Amygdala (tissue), 56 donors: ENCODE measurements at regions not wholly inside any gene's neighbourhood (a gene's known extent, or its start where the extent isn't known, plus 50 kb on each side); places are given as distances from the start of the nearest gene placed in this dataset.
"Not testable (repeated sequence)": the region's sequence is repeated elsewhere in the genome, so short reads cannot be mapped to it uniquely, and the experiment has no call there.

Experiments used
- DNase-seq, 56 donors: peaks; one replicate each; lab custom pipeline; 2025; lab: John Stamatoyannopoulos, UW

DNA sequence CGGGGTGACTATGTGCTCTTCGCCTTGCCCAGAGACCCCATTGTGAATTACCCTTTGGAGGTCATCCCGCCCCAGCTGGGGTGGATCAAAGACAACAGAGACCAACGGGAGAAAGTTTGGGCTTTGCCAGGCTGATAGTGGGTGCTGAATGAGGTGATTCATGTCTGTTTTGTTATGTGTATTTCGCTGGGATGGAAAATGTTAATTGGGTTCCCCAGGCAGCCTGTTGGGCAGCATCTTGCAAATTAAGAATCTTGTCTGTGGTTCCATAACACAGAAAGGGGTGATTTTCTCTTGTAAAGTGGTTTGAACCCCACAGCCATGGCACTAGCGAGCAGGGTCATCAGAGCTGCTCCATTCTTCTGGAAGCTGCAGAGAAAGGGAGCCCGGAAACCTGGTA is 63.1 kb upstream of the UNC93A start:
- no peak for DNase-seq

DNA sequence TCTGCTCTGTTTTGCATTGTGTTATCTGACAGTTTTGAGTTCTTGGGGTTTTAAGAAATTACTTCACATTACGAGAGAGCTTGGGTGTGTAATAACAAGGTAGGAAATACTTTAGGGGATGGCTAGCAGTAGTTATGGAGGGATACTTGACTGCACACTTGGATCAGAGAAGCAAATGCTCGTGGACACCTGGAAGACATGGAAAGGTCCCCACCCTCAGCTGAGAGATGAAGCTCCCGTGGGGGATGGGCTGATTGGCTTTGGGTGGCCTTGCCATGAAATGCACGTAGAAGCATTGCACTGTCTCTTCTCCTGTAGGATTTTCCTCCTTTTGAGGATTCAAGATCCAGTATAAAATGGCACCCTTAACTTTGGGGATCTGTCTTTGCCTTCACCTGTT is 61.5 kb upstream of the UNC93A start:
- no peak for DNase-seq

DNA sequence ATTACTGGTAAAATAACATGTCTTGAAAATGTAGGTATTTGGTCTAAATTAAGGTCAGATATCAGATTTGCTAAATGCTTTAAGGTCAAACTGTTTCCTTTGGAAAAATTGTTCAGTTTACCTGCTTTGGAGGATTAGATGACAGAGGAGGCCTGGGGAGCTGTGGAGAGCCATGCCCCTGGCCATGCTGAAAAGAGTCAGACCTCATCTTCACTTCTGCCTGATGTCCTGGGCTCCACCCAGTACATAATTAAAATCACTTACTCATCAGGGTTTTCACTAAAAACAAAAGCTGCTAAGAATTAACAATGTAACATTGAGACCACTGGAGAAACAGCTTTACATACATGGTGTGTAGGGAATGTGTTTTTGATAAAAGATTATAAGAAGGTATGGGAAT is 60.8 kb upstream of the UNC93A start:
- DNase-seq, result no peak

DNA sequence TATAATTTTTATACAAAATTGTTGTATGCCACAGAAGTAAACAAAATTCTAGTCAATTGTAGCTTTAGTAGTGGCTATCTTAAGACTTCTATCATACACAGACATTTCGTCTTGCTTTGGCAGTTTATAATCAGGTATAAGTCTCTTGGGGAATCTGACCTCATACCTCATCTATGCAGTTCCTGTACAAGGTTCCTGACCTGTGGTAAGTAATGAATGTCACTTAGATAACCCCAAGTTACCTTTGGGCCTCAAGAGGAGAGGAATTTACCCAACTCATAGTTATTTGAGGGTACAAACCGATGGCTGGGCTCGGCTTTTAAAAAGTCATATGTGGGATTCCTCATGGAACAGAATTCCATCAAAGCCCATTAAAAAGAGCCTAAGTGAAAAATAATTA is 58.8 kb upstream of the UNC93A start:
- no peak for DNase-seq

DNA sequence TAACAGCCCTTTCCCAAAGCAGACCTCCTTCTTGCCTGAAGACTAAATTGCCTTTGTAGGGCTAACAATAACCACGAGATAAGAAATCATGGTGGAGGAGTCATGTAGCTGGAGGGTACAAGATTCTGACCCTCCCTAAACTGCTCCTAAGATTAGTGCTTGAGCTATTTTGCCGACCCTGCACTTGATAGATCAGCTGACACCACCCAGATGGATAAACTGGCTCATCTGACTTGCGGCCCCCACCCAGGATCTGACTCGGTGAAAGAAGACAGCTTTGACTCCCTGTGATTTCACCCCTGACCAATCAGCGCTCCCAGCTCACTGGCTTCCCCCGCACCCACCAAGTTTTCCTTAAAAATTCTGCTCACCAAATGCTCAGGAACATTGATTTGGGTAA is 57.6 kb upstream of the UNC93A start:
- DNase-seq, result no peak

DNA sequence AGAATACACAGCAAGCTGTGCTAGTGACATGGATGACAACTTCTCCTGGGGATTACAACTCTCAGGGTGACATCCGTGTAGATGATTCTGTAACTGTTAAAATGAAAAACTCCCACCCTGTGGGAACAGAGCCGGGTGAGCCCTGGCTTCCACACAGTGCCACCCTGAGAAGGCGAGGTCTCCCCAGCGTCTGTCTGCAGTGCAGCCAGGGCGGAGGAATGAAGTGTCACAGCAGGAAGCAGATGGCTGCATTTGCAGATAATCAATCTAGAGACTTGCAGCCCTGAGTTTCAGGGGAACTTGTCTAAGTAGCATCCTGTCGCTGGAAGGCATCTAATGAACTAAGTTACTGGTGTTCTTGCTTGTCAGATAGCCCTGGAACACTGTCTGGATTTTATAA is 56.5 kb upstream of the UNC93A start:
- not testable (repeated sequence) for DNase-seq

DNA sequence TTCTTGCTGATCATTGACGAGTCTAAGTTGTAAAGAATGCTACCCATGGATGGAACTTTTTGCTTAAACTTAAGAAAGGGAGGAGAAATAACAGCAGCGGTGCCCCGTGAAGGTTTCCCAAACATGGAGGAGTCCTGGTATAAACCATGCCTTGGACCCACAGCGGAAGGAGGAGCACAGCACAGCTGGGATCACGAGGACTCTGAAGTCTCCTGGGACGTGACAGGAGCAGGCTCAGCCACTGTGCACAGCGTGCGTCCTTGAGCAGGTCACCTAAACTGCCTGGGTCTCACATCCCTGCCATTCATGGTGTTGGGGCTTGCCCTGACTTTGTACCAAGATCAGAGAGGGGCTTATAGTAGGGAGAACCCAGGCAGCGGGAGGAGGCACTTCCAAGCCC is 56.1 kb upstream of the UNC93A start:
- no peak for DNase-seq

DNA sequence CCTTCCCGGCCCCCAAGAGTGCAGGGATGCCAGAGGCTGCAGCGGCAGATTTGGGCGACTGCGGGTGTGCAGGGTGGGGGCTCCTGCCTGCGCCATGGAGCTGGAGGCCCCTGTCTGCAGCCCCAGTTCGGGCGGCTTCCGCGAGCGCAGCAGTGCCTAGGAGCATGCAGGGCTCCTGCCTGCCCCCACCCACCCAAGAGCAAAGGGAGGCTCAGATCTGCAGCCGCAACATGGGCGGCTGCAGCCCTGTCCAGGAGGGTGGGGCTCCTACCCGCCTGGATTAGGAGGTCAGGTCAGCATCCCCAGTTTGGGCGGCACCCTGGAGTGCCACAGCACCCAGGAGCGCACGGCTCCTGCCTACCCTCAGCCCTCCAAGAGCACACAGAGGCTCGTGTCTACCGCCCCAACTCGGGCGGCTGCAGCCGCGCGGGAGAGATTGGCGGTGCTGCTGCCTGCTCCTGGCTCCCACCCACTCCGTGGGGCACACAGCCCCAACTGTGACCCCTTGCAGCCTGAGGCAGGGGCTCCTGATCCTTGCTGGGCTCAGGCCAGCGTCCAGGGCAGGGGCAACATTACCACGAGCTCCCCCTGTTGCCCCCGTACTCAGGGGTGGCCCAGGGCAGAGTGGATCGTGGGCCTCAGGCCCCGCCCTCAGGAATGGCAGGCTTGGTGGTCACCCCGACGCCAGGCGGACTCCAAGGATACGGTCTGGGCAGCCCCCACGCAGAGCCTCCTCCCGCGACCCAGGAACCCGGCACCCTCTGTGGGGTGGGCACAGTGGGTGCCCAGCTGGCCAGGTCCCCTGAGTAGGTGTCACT is 55.5 kb upstream of the UNC93A start:
- no peak for DNase-seq

DNA sequence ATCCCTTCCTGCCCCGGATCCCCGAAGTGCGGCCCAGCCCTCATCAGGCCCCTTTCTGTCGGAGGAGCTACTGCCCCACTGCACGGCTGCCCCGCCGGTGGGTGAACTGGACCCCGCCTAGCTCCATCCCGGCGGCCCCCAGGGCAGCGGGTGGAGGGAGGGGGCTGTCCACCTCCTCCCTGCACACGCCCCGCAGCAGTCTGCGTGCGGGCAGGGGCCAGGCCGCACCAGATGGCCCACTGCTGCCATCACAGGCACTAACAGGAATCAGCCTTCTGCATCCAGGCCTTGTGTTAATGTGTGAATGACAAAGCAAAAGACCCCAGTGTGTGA is 54.9 kb upstream of the UNC93A start:
- DNase-seq, result no peak

DNA sequence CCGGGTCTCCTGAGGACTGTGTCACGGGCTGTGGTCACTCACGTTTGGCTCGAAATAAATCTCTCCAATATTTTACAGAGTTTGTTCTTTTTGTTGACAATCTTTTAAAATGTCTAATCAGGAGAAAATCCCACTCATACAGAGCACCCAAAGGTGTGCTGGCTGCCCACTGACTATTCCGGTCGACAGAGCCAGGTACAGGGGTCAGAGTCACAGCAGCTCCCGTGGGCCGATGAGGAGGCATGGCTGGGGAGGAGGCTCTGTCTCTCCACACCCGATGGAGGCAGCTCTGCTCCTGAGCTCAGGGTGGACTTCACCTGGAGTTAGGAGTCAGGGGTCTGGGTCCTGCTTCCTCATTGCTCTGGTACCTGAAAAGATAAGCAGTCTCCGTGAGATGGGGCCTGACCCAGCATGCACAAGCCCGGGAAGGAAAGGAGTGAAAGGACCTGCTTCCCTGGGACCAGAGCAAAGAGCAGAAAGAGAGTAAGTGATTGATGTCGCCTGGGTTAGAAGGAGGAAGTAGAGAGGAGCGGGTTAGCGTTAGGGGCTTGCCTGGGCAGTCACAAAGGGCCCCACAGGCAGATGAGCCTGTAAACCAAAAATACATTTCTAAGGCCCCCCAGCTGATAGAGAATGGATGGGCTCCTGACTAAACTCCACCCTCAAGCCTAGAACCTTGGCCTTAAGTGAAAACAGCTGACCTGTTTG is 53.5 kb upstream of the UNC93A start:
- DNase-seq, result no peak

DNA sequence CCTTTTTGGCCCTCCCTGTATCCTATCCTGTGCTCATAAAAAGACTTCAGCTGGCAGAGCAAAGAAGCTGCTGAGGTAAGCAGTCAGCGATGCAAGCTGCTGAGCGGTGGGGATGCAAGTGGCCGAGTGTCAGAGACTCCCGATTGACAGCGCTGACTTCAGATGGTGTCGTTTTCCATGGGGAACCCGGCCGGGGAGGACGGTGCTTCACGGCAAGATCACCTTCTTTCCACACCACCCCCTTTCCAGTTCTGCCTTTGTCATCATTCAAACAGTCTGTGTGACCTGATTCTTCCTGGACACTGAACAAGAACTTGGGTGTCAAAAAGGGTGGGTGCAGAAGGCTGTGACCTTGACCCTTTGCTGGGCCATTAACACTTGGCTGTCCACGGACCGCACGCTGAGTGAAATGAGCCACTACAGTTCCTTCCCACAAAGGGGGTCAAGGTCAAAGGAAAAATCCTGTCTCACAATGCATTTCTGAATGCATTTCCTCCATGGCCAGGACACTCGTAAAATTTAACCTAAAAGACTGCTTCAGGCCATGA is 52.9 kb upstream of the UNC93A start:
- DNase-seq, result no peak

DNA sequence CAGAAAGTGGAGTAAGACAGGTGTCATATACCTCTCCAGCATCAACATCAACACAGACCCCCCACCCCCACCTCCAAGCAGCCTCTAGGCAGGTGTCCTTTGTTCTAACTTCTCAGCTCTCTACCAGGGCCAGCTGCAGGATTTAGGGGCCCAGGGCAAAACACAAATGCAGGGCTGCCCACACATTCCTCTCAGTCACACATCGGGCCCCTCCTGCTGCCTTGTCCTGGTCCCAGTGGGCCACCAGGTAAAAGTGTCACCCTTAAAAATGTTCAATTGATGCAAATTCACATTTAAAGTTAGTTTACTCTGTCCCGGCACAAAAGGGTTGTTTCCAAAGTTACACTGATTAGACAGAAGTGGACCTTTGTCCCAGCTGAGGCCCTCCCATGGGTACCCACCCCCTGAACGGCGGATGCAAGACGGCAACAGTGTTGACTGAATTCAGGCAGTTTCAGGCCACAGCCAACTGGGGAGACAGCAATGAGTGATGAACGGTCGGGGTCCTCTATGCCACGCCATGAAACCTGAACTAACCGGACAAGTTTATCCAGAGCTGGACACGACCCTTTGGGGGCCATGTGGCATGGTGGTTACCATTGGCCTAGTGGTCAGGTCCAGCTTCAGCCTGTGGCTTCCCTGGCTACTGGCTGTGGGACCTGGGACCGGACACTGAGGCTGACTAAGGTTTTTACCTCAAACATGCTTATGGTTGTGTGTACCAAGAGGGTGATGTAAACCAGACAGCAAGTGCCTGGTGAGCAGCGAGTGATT is 52.2 kb upstream of the UNC93A start:
- DNase-seq, result no peak

DNA sequence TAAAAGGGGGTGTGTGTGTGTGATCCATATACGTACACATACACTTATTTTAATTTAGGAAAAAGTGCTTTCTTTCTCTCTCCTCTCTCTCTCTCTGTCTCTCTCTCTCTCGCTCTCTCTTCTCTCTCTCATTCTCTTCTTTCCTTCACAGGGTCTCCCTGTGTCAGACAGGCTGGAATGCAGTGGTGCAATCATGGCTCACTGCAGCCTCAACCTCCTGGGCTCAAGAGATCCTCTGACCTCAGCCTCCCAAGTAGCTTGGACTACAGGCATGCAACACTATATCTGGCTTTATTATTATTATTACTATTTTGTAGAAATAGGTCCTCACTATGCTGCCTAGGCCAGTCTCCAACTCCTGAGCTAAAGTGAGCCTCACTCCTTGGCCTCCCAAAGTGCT is 51.6 kb upstream of the UNC93A start:
- DNase-seq, result not testable (repeated sequence)

DNA sequence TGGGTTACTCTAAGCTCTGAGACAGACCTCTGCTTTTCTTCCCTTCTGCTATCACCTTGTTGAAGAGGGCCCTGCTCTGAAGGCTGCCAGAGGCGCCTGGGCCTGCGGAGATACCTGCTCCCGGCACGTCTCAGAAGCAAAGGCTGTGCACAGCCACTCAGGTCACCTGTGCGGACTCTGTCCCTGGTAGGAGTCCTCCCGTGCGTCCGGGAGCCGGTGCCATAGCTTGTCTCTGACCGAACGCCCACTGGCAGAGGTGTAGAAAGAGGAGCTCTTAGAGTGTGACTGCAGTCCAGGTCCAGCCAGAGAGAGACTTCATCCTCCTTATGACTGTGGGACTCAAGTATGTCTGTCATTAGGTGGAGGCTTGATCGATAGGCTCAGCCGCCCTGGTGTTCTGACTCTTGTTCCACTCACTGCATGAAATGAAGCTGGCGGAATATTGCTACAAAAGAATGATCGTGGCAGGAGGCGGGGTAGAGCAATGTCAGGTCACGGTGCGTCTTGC is 51.0 kb upstream of the UNC93A start:
- DNase-seq, result no peak
